ENCODE measurements at regions not wholly inside any gene's neighbourhood (a gene's known extent, or its start where the extent isn't known, plus 50 kb on each side); places are given as distances from the start of the nearest gene placed in this dataset.

- H3K4me3 ChIP-seq (ENCODE audit: low read depth, low read length), result no peak overlapping the region
- no peak for DNase-seq (ENCODE audit: low read depth)
- no peak for TF ChIP-seq CTCF (IDR thresholded peaks at IDR 0.05; ENCODE audit: insufficient read depth, low read length)
Observed at GRCh38 chr6:117810269-117810668, 96.8 kb upstream of the SLC35F1 start.

GRCh38 chr6:117817499-117817898 lies 89.6 kb upstream of the SLC35F1 start:
- TF ChIP-seq CTCF (IDR thresholded peaks at IDR 0.05; ENCODE audit: insufficient read depth, low read length), result no peak
- no peak for DNase-seq (ENCODE audit: low read depth)

GRCh38 chr6:117817992-117818391 lies 89.1 kb upstream of the SLC35F1 start:
- H3K4me3 ChIP-seq (ENCODE audit: low read depth, low read length), result no peak overlapping the region
- no peak for DNase-seq (ENCODE audit: low read depth)
- TF ChIP-seq CTCF (IDR thresholded peaks at IDR 0.05; ENCODE audit: insufficient read depth, low read length), result no peak

More at GRCh38 chr6:117817499-117817898, 89.6 kb upstream of the SLC35F1 start:
- no peak overlapping the region for H3K4me3 ChIP-seq (ENCODE audit: low read depth, low read length)

GRCh38 chr6:117818449-117818848 lies 88.6 kb upstream of the SLC35F1 start:
- no peak for DNase-seq (ENCODE audit: low read depth)
- no peak for TF ChIP-seq CTCF (IDR thresholded peaks at IDR 0.05; ENCODE audit: insufficient read depth, low read length)
- H3K4me3 ChIP-seq (ENCODE audit: low read depth, low read length), result no peak overlapping the region

GRCh38 chr6:117829594-117830319 lies 77.3 kb upstream of the SLC35F1 start:
- peak; percentile 36 for TF ChIP-seq CTCF (IDR thresholded peaks at IDR 0.05; ENCODE audit: insufficient read depth, low read length)
- DNase-seq (ENCODE audit: low read depth), result peak; percentile 30
- H3K4me3 ChIP-seq (ENCODE audit: low read depth, low read length), result peak overlapping the region; percentile 48

- DNase-seq (ENCODE audit: low read depth), result no peak
- H3K4me3 ChIP-seq (ENCODE audit: low read depth, low read length), result no peak overlapping the region
- TF ChIP-seq CTCF (IDR thresholded peaks at IDR 0.05; ENCODE audit: insufficient read depth, low read length), result no peak
Observed at GRCh38 chr6:117837261-117837660, 69.8 kb upstream of the SLC35F1 start.

- peak; percentile 20 for TF ChIP-seq CTCF (IDR thresholded peaks at IDR 0.05; ENCODE audit: insufficient read depth, low read length)
- peak; percentile 36 for DNase-seq (ENCODE audit: low read depth)
- H3K4me3 ChIP-seq (ENCODE audit: low read depth, low read length), result no peak overlapping the region
Observed at GRCh38 chr6:117840541-117840983, 66.5 kb upstream of the SLC35F1 start.

All from fibroblast of the aortic adventitia (primary cell).